CD4-positive, alpha-beta memory T cell (primary cell): ENCODE measurements at regions not wholly inside any gene's neighbourhood (a gene's known extent, or its start where the extent isn't known, plus 50 kb on each side); places are given as distances from the start of the nearest gene placed in this dataset.

ENCODE experiments used
- CTCF ChIA-PET: fragments of 350-600 bp; sonication (Branson Sonifier 250); formaldehyde crosslinking; loops from one replicate; lab custom pipeline; 2021; ENCODE audit warnings: inconsistent platforms; ENCODE audit not compliant: partially characterized antibody; lab: Charles Lee
- POLR2A ChIA-PET: fragments of 350-600 bp; sonication (Branson Sonifier 250); formaldehyde crosslinking; loops from one replicate; lab custom pipeline; 2021; ENCODE audit not compliant: partially characterized antibody; lab: Charles Lee
- DNase-seq, 5 donors: peaks; one replicate each; pipeline versions ENCODE4 v3.0.0 to v3.0.0-alpha.2; 2020 to 2022; ENCODE audit warnings: mixed read lengths in 1 of 5
- H3K27ac ChIP-seq: one replicate; pipeline ENCODE4 v1.7.0; 2013; ENCODE audit warnings: low read depth, low read length
- H3K27me3 ChIP-seq: 2 replicates; pipeline ENCODE4 v1.7.0; 2013; ENCODE audit warnings: mild to moderate bottlenecking, low read length, moderate library complexity; ENCODE audit not compliant: insufficient read depth
- H3K36me3 ChIP-seq: 2 replicates; pipeline ENCODE4 v1.7.0; 2013; ENCODE audit warnings: mild to moderate bottlenecking, low read length, moderate library complexity; ENCODE audit not compliant: insufficient read depth
- H3K4me1 ChIP-seq: 2 replicates; pipeline ENCODE4 v1.7.0; 2013; ENCODE audit warnings: mild to moderate bottlenecking, low read length, moderate library complexity; ENCODE audit not compliant: insufficient read depth
- H3K4me3 ChIP-seq, 2 donors: one replicate each; pipeline ENCODE4 v1.7.0; 2013; ENCODE audit warnings: low read length in 2 of 2, mild to moderate bottlenecking in 1 of 2
- H3K9me3 ChIP-seq, 2 donors: one replicate each; pipeline ENCODE4 v1.7.0; 2013; ENCODE audit warnings: low read length in 2 of 2, control low read depth in 1 of 2; ENCODE audit not compliant: control insufficient read depth in 1 of 2
- H3K27ac Mint-ChIP-seq, 7 donors: one replicate each; pipeline ENCODE4 v1.8.0; 2020 to 2021; ENCODE audit warnings: mixed read lengths in 7 of 7, mild to moderate bottlenecking in 6 of 7, inconsistent platforms in 3 of 7, moderate library complexity in 3 of 7
- H3K27me3 Mint-ChIP-seq, 2 donors: one replicate each; pipeline ENCODE4 v1.8.0; 2020 to 2021; ENCODE audit warnings: mixed read lengths in 2 of 2
- H3K36me3 Mint-ChIP-seq, 2 donors: one replicate each; pipeline ENCODE4 v1.8.0; 2020 to 2021; ENCODE audit warnings: mixed read lengths in 2 of 2, inconsistent platforms in 1 of 2, mild to moderate bottlenecking in 1 of 2
- H3K4me1 Mint-ChIP-seq, 4 donors: one replicate each; pipeline ENCODE4 v1.8.0; 2020 to 2021; ENCODE audit warnings: mixed read lengths in 4 of 4, mild to moderate bottlenecking in 1 of 4
- H3K4me3 Mint-ChIP-seq, 8 donors: one replicate each; pipeline ENCODE4 v1.8.0; 2020 to 2021; ENCODE audit warnings: mixed read lengths in 8 of 8, mild to moderate bottlenecking in 7 of 8, moderate library complexity in 6 of 8, inconsistent platforms in 3 of 8
- H3K9me3 Mint-ChIP-seq, 8 donors: one replicate each; pipeline ENCODE4 v1.8.0; 2020 to 2021; ENCODE audit warnings: mixed read lengths in 8 of 8, mild to moderate bottlenecking in 5 of 8, inconsistent platforms in 3 of 8, moderate library complexity in 1 of 8
- intact Hi-C: fragments of 100-400 bp; cut with micrococcal nuclease; formaldehyde crosslinking; loops from one replicate; pipeline ENCODE4 v1.15.1; 2023

DNA sequence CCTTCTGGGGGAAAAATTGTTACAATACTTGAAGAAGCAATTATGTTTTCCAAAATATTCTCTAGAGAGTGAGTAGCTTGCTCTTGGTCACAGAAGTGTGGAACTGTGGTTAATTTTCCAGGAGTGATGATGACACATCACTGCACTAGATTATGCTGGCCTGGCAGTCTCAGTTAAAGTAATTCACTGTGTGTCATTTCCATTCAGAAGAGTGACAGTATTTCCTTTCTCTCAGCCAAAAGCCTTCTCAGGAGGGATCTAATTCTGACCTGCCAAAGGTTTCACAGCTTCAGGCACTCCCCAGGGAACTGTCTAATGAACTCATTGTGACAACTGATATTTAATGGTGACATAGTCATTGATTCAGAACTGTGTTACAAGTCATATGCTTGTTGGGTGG, 517.5 kb downstream of the TBC1D32 start:
- Mint-ChIP-seq H3K4me3 (no peak overlapping the region), H3K27me3 (no peaks in the 10 kb centered on the region), H3K4me1 (no peaks in the 10 kb centered on the region), H3K27ac (no peak overlapping the region), H3K36me3 (no peaks in the 10 kb centered on the region), H3K9me3 (peaks cover 0 to 19% (median 3%) of the 10 kb centered on the region in 8 donors)
- no peaks in the 10 kb centered on the region for H3K4me1 ChIP-seq
- H3K9me3 ChIP-seq, result no peaks in the 10 kb centered on the region
- no peaks in the 10 kb centered on the region for H3K27me3 ChIP-seq
- ChIA-PET CTCF (no interaction called here), POLR2A (no interaction called here)
- H3K4me3 ChIP-seq, result no peak overlapping the region
- no peak for DNase-seq
- intact Hi-C loops, result no loop called here
- H3K27ac ChIP-seq, result no peak overlapping the region
- no peaks in the 10 kb centered on the region for H3K36me3 ChIP-seq

DNA sequence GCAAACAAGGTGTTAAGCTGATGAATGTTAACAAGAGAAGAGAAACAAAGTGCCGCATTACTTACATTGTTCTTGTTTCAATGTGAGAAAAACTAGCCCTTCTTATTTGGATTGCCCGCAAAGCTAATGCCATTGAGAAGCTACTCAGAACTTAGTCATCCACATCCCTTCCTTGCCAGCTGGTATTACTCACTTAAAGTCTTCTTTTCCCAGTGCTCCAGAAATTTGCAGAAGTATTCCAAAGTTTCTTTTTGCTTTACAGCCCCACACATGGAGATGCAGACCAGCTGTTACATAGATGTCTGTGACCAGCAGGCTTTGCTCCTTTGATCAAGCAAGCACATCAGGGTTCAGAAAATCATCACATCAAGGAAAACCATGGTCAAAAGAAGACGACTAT, 529.0 kb downstream of the TBC1D32 start:
- no peak for DNase-seq
- ChIA-PET CTCF (no interaction called here), POLR2A (no interaction called here)
- Histone ChIP-seq H3K4me3 (no peak overlapping the region), H3K9me3 (no peaks in the 10 kb centered on the region), H3K4me1 (no peaks in the 10 kb centered on the region), H3K27ac (no peak overlapping the region), H3K27me3 (no peaks in the 10 kb centered on the region), H3K36me3 (no peaks in the 10 kb centered on the region)
- intact Hi-C loops, result no loop called here
- Mint-ChIP-seq H3K4me1 (no peaks in the 10 kb centered on the region), H3K36me3 (no peaks in the 10 kb centered on the region), H3K9me3 (peaks cover 0 to 14% (median 3%) of the 10 kb centered on the region in 8 donors), H3K4me3 (no peak overlapping the region), H3K27ac (no peak overlapping the region), H3K27me3 (no peaks in the 10 kb centered on the region)

DNA sequence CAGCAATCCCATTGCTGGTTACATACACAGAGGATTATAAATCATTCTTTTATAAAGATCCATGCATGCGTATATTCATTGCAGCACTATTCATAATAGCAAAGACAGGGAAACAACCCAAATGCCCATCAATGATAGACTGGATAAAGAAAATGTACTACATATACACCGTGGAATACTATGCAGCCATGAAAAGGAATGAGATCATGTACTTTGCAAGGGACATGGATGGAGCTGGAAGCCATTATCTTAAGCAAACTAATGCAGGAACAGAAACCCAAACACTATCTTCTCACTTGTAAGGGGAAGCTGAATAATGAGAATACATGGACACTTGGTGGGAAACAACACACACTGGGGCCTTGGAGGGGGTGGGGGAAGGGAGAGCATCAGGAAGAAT, 529.7 kb downstream of the TBC1D32 start:
- Histone ChIP-seq H3K4me3 (no peak overlapping the region), H3K4me1 (no peaks in the 10 kb centered on the region), H3K9me3 (no peaks in the 10 kb centered on the region), H3K36me3 (no peaks in the 10 kb centered on the region), H3K27ac (no peak overlapping the region), H3K27me3 (no peaks in the 10 kb centered on the region)
- intact Hi-C loops, result no loop called here
- Mint-ChIP-seq H3K4me3 (no peak overlapping the region), H3K36me3 (no peaks in the 10 kb centered on the region), H3K4me1 (no peaks in the 10 kb centered on the region), H3K27me3 (no peaks in the 10 kb centered on the region), H3K27ac (no peak overlapping the region), H3K9me3 (peaks cover 0 to 14% (median 3%) of the 10 kb centered on the region in 8 donors)
- POLR2A ChIA-PET, result no interaction called here
- CTCF ChIA-PET, result no interaction called here
- no peak for DNase-seq

DNA sequence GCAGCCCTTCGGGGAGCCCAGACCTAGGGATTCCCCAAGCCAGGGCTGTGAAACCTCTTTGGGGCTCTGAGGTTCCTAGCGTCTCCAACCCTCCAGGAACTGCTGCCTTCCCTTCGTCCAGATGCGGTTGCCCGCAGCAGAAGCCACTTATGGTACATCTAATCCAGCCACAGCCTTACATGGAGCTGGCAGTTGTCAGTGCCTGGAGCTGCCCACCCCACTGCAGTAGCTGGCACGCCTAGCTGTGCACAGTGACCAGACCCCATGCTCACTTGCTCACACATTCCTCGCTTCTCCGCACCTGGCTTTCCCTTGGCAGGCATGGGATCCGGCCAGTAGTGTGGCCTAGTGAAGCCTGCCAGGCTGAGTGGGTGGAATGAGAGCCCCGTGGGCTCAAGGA, 547.6 kb downstream of the TBC1D32 start:
- CTCF ChIA-PET, result no interaction called here
- no peaks in the 10 kb centered on the region for H3K27me3 Mint-ChIP-seq
- no peak overlapping the region for H3K27ac ChIP-seq
- H3K4me1 ChIP-seq, result no peaks in the 10 kb centered on the region
- no peaks in the 10 kb centered on the region for H3K36me3 ChIP-seq
- DNase-seq, result no peak
- no peaks in the 10 kb centered on the region for H3K9me3 ChIP-seq
- peaks cover 0 to 2% (median 0%) of the 10 kb centered on the region in 8 donors for H3K9me3 Mint-ChIP-seq
- no peaks in the 10 kb centered on the region for H3K36me3 Mint-ChIP-seq
- no peak overlapping the region for H3K27ac Mint-ChIP-seq
- POLR2A ChIA-PET, result no interaction called here
- no peak overlapping the region for H3K4me3 ChIP-seq
- no peaks in the 10 kb centered on the region for H3K27me3 ChIP-seq
- intact Hi-C loops, result no loop called here
- H3K4me3 Mint-ChIP-seq, result no peak overlapping the region
- H3K4me1 Mint-ChIP-seq, result no peaks in the 10 kb centered on the region

DNA sequence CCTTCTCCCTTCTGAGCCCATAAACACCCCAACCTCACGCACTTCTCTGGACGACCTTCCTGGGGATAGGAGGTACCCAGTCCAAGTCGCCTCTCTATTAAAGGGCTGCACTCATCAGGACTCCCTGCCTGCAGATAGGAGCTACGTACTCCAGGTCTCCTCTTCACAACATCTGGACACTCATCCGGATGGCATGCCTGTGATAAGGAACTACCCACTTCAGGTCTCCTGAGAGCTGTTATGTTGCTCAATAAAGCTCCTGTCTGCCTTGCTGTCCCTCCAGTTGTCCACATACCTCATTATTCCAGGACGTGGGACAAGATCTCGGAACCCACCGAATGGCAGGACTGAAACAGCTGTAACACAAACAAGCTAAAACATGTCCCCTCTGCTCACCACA, 548.0 kb downstream of the TBC1D32 start:
- H3K4me1 ChIP-seq, result no peaks in the 10 kb centered on the region
- no peaks in the 10 kb centered on the region for H3K9me3 ChIP-seq
- H3K36me3 ChIP-seq, result no peaks in the 10 kb centered on the region
- DNase-seq, result no peak
- Mint-ChIP-seq H3K9me3 (no peaks in the 10 kb centered on the region), H3K36me3 (no peaks in the 10 kb centered on the region), H3K4me1 (no peaks in the 10 kb centered on the region), H3K4me3 (no peak overlapping the region), H3K27me3 (no peaks in the 10 kb centered on the region), H3K27ac (no peak overlapping the region)
- ChIA-PET CTCF (no interaction called here), POLR2A (no interaction called here)
- H3K27ac ChIP-seq, result no peak overlapping the region
- no peaks in the 10 kb centered on the region for H3K27me3 ChIP-seq
- H3K4me3 ChIP-seq, result no peak overlapping the region
- intact Hi-C loops, result no loop called here

DNA sequence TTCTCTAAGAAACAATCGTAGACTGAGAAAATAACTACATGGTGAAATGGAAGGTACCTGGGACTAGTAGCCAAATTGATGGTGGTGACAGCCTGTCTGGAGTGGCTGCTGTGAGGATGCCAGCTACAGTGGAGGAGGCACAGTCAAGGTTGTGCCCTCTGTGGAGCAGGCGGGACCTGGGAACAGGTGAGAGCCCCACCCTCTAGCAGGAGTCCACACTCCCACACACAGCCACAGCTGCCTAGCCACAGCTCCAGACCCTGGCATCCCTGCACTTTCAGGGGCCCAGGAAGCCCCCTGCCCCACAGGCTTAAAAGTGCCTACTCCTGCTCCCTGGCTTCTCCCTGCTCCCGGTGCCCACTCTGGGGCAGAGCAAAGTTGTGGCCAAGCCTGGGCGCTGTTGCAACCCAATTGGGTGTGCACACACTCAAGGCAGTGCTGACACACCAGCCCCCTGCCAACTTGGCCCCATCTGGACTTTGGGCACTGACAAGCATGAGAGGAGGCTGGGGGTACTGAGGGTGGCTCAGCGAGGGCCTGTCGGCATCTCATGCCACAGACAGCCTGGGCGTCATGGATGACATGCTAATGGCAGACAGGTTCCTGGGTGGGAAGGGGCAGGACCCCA, 548.7 kb downstream of the TBC1D32 start:
- intact Hi-C loops, result no loop called here
- DNase-seq, result no peak
- H3K4me3 ChIP-seq, result no peak overlapping the region
- no peak overlapping the region for H3K27ac Mint-ChIP-seq
- no peaks in the 10 kb centered on the region for H3K27me3 Mint-ChIP-seq
- no peak overlapping the region for H3K27ac ChIP-seq
- H3K9me3 Mint-ChIP-seq, result no peaks in the 10 kb centered on the region
- ChIA-PET POLR2A (no interaction called here), CTCF (no interaction called here)
- H3K9me3 ChIP-seq, result no peaks in the 10 kb centered on the region
- H3K36me3 Mint-ChIP-seq, result no peaks in the 10 kb centered on the region
- no peaks in the 10 kb centered on the region for H3K4me1 Mint-ChIP-seq
- H3K4me3 Mint-ChIP-seq, result no peak overlapping the region
- H3K27me3 ChIP-seq, result no peaks in the 10 kb centered on the region
- H3K4me1 ChIP-seq, result no peaks in the 10 kb centered on the region
- H3K36me3 ChIP-seq, result no peaks in the 10 kb centered on the region

DNA sequence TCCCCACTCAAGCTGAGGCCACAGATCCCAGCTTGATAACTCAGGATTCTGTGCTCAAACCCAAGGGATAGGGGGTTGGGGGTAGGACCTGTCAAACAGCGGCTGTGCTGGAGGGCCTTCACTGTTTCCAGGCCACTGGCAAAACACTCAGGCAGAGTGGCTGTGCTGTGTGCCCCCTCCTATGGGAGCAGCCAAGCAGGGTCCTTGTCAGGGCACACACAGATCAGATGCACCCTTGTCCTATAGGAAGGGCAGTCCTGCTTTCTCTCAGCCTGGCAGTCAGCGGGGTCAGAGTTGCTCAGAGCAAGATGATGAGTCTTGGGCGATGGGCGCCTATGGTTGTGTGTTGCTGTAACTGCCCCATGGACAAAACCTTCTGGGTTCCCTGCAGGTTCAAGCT, 554.8 kb downstream of the TBC1D32 start:
- POLR2A ChIA-PET, result no interaction called here
- Mint-ChIP-seq H3K4me1 (no peaks in the 10 kb centered on the region), H3K27me3 (no peaks in the 10 kb centered on the region), H3K9me3 (peaks cover 0 to 5% (median 3%) of the 10 kb centered on the region in 8 donors), H3K27ac (no peak overlapping the region), H3K36me3 (no peaks in the 10 kb centered on the region), H3K4me3 (no peak overlapping the region)
- no peaks in the 10 kb centered on the region for H3K36me3 ChIP-seq
- no peak for DNase-seq
- H3K27ac ChIP-seq, result no peak overlapping the region
- no peaks in the 10 kb centered on the region for H3K9me3 ChIP-seq
- intact Hi-C loops, result no loop called here
- CTCF ChIA-PET, result no interaction called here
- H3K4me3 ChIP-seq, result no peak overlapping the region
- no peaks in the 10 kb centered on the region for H3K27me3 ChIP-seq
- H3K4me1 ChIP-seq, result no peaks in the 10 kb centered on the region

DNA sequence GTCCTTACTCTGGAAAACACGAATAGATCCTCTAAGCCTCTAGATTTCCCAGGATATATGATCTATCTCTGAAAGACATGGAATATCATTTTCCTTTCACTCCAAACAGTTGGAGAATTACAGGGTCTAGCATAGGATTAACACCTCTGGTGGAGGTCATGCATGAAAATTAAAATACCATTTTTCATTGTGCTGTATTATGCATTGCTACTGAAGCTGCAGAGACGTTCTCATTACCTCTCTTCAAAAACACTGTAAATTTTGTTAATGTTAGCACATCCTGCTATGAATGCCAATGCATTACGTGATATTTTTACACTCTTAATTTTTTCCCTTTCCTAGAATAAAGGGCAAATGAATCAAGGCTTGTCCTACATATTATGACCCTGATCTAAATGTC, 558.6 kb downstream of the TBC1D32 start:
- Histone ChIP-seq H3K27ac (no peak overlapping the region), H3K4me1 (no peaks in the 10 kb centered on the region), H3K36me3 (no peaks in the 10 kb centered on the region), H3K9me3 (no peaks in the 10 kb centered on the region), H3K4me3 (no peak overlapping the region), H3K27me3 (no peaks in the 10 kb centered on the region)
- Mint-ChIP-seq H3K27ac (no peak overlapping the region), H3K9me3 (peaks cover 0 to 5% (median 3%) of the 10 kb centered on the region in 8 donors), H3K4me3 (no peak overlapping the region), H3K27me3 (no peaks in the 10 kb centered on the region), H3K4me1 (no peaks in the 10 kb centered on the region), H3K36me3 (no peaks in the 10 kb centered on the region)
- intact Hi-C loops, result no loop called here
- ChIA-PET CTCF (no interaction called here), POLR2A (no interaction called here)
- no peak for DNase-seq
